Kidney (tissue), 13 donors: ENCODE measurements at regions not wholly inside any gene's neighbourhood (a gene's known extent, or its start where the extent isn't known, plus 50 kb on each side); places are given as distances from the start of the nearest gene placed in this dataset.

ENCODE experiments used
- DNase-seq, 5 donors: peaks; one replicate each; pipeline ENCODE4 v3.0.0-alpha.2; 2013 to 2020
- FAIRE-seq: peaks from 2 replicates; lab custom pipeline; 2012; peaks lifted over from hg19 to GRCh38; lab: Jason Lieb, UNC
- H3K27ac ChIP-seq, 2 donors: one replicate each; pipeline ENCODE4 v1.7.0; 2013; ENCODE audit warnings: low read depth in 2 of 2, low read length in 2 of 2, inconsistent platforms in 1 of 2
- H3K27me3 ChIP-seq: one replicate; pipeline ENCODE4 v1.7.1; 2013; ENCODE audit warnings: low read length, inconsistent platforms; ENCODE audit not compliant: control insufficient read depth, insufficient read depth
- H3K36me3 ChIP-seq, 3 donors: one replicate each; pipeline versions ENCODE4 v1.7.0 to v1.7.1; 2013; ENCODE audit warnings: low read length in 3 of 3, control low read depth in 1 of 3, inconsistent platforms in 1 of 3; ENCODE audit not compliant: insufficient read depth in 3 of 3, control insufficient read depth in 2 of 3
- H3K4me1 ChIP-seq, 3 donors: one replicate each; pipeline versions ENCODE4 v1.7.0 to v1.7.1; 2013; ENCODE audit warnings: low read length in 3 of 3, inconsistent platforms in 1 of 3, low read depth in 1 of 3; ENCODE audit not compliant: control insufficient read depth in 2 of 3, insufficient read depth in 2 of 3
- H3K4me3 ChIP-seq, 3 donors: one replicate each; pipeline versions ENCODE4 v1.7.0 to v1.8.1; 2013; ENCODE audit warnings: low read length in 3 of 3, control low read depth in 1 of 3, inconsistent platforms in 1 of 3
- H3K9ac ChIP-seq, 3 donors: one replicate each; pipeline versions ENCODE4 v1.7.0 to v1.7.1; 2013; ENCODE audit warnings: low read length in 3 of 3, control low read depth in 1 of 3, inconsistent platforms in 1 of 3
- H3K9me3 ChIP-seq, 3 donors: one replicate each; pipeline versions ENCODE4 v1.7.0 to v1.7.1; 2013; ENCODE audit warnings: low read length in 3 of 3, control low read depth in 1 of 3, inconsistent platforms in 1 of 3; ENCODE audit not compliant: control insufficient read depth in 2 of 3, insufficient read depth in 1 of 3
- intact Hi-C: fragments of 100-400 bp; cut with DNase I; formaldehyde crosslinking; loops from one replicate; pipeline ENCODE4 v1.11.1; 2022
- TF ChIP-seq, protein P1 (sequence below): IDR thresholded peaks from 3 replicates; pipeline ENCODE4 v1.5.1; 2012; ENCODE audit warnings: mild to moderate bottlenecking, moderate library complexity, borderline replicate concordance; ENCODE audit not compliant: insufficient read depth; ENCODE audit errors: extremely low read depth
- donor health status: control.
- donor health status: control.
- donor health status: control.
- donor health status: control.
- donor health status: control.
- donor health status: DM: yes; HTN: yes; CAD: no.
- donor health status: Normal renal cell carcinoma (clear cell type).

DNA sequence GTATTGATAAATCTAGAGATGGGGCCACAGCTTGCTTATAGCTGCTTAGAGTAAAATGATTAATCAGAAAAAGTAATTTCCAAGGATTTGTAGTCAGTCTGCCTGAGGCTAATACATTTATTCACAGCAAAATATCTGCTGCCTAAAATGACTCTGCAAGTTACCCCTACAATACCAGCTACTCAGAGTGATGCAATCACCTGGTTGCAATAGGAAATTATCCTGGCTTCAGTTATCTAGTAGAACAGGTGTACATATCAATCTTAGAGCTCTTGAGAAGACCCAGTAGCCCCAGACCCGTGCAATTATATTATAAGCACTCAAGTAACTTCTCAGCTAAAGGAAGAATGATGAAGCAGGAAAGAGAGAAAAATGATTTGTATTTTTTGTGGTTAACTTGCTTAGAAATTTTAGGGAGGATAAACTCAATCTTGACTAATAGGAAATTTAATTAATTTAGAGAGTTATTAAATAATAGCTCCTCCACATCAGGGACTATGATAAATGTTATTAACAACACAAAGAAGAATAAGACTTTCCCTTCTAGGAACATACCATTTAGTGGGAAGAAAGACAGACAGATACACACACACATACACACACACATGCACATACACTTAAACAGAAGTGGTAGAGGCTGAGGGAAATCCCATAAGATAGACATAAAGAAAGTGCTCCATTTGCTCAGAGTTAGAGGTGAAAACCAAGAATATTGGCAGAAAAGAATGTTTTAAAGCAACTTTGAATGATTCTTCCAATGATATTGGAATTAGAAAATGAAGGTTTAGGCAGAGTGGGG is 140.4 kb upstream of the PRSS1 start:
- Histone ChIP-seq H3K9me3 (no peaks in the 10 kb centered on the region), H3K4me1 (no peaks in the 10 kb centered on the region), H3K9ac (no peak overlapping the region), H3K36me3 (no peaks in the 10 kb centered on the region), H3K4me3 (no peak overlapping the region), H3K27me3 (no peaks in the 10 kb centered on the region), H3K27ac (no peak overlapping the region)
- DNase-seq (no peak), FAIRE-seq (no peak)
- intact Hi-C loops = no loop called here
- TF ChIP-seq, protein P1, sequence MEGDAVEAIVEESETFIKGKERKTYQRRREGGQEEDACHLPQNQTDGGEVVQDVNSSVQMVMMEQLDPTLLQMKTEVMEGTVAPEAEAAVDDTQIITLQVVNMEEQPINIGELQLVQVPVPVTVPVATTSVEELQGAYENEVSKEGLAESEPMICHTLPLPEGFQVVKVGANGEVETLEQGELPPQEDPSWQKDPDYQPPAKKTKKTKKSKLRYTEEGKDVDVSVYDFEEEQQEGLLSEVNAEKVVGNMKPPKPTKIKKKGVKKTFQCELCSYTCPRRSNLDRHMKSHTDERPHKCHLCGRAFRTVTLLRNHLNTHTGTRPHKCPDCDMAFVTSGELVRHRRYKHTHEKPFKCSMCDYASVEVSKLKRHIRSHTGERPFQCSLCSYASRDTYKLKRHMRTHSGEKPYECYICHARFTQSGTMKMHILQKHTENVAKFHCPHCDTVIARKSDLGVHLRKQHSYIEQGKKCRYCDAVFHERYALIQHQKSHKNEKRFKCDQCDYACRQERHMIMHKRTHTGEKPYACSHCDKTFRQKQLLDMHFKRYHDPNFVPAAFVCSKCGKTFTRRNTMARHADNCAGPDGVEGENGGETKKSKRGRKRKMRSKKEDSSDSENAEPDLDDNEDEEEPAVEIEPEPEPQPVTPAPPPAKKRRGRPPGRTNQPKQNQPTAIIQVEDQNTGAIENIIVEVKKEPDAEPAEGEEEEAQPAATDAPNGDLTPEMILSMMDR = no peak

DNA sequence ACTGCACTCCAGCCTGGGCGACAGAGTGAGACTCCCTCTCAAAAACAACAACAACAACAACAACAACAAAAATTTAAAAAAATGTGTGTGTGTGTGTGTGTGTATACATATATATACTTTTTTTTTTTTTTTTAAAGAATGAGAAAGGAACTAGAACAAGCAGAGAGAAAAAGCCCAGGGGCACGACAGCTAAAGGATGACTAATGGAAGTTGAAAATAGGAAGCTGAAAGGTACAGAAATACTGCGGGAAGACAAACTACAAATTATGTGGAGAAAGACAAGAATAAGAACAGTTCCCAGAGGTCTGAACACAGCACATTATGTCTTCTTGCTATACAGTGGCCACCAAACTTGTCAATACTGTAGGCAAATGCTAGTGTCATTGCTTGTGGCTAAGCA is 141.9 kb upstream of the PRSS1 start:
- intact Hi-C loops = no loop called here
- H3K27me3 ChIP-seq = no peaks in the 10 kb centered on the region
- H3K9me3 ChIP-seq = no peaks in the 10 kb centered on the region
- FAIRE-seq = no peak
- no peak for DNase-seq
- no peak overlapping the region for H3K4me3 ChIP-seq
- H3K9ac ChIP-seq = no peak overlapping the region
- H3K36me3 ChIP-seq = no peaks in the 10 kb centered on the region
- no peak overlapping the region for H3K27ac ChIP-seq
- TF ChIP-seq, protein P1 = no peak
- H3K4me1 ChIP-seq = no peaks in the 10 kb centered on the region

DNA sequence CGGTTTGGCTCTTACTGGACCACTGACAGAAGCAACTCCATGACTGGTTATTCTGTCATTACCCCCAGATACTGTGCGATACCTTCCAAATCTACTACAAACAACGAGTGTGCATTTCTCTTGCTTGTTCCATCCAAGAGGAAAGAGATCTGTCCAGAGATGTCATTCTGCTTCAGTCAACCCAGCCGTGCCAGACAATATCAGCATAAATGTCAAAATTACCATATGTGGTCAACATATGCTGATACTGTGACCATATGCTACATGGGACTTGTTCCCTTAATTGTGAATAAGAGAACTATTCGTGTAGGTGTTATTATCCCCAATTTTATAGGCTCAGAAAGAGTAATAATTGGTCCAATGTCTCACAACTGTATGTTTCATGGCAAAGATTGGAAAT is 143.2 kb upstream of the PRSS1 start:
- no peaks in the 10 kb centered on the region for H3K27me3 ChIP-seq
- TF ChIP-seq, protein P1 = no peak
- FAIRE-seq = no peak
- DNase-seq = no peak
- H3K9ac ChIP-seq = no peak overlapping the region
- no peak overlapping the region for H3K4me3 ChIP-seq
- H3K27ac ChIP-seq = no peak overlapping the region
- no peaks in the 10 kb centered on the region for H3K4me1 ChIP-seq
- no peaks in the 10 kb centered on the region for H3K9me3 ChIP-seq
- intact Hi-C loops = no loop called here
- no peaks in the 10 kb centered on the region for H3K36me3 ChIP-seq

DNA sequence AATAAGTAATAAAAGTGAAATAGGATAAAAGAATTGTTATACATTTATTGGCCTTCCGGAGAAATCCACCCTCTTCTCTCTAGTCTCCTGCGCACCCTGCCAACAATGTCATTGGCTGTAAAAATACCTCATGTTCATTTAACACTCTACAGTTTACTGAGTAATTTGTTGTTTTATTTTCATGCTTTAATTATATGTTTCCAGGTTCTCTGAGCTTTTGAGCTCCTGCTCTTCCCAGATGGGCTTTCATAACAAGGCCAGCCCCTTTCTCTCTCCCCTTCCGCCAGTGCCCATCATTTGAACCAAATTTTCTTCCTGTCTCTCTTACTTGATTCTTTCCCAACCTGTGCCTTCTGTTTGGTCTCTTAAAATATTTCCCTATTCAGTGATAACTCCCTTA is 144.6 kb upstream of the PRSS1 start:
- Histone ChIP-seq H3K9ac (no peak overlapping the region), H3K36me3 (no peaks in the 10 kb centered on the region), H3K27ac (no peak overlapping the region), H3K9me3 (no peaks in the 10 kb centered on the region), H3K4me3 (no peak overlapping the region), H3K4me1 (no peaks in the 10 kb centered on the region), H3K27me3 (no peaks in the 10 kb centered on the region)
- TF ChIP-seq, protein P1 = no peak
- FAIRE-seq = no peak
- intact Hi-C loops = no loop called here
- no peak for DNase-seq
